Nephron progenitor cell (in vitro differentiated cells): ENCODE measurements at regions not wholly inside any gene's neighbourhood (a gene's known extent, or its start where the extent isn't known, plus 50 kb on each side); places are given as distances from the start of the nearest gene placed in this dataset.
"Not testable (repeated sequence)": the region's sequence is repeated elsewhere in the genome, so short reads cannot be mapped to it uniquely, and the experiment has no call there.

ENCODE experiments used
- DNase-seq: peaks from one replicate; pipeline ENCODE4 v3.0.0; 2021
- H3K27ac Mint-ChIP-seq: 2 replicates; pipeline ENCODE4 v1.8.0; 2021; ENCODE audit warnings: mild to moderate bottlenecking, moderate library complexity, mixed read lengths
- H3K27me3 Mint-ChIP-seq: 2 replicates; pipeline ENCODE4 v1.8.0; 2021; ENCODE audit warnings: mild to moderate bottlenecking, low read depth, mixed read lengths; ENCODE audit not compliant: poor library complexity
- H3K36me3 Mint-ChIP-seq: 2 replicates; pipeline ENCODE4 v1.8.0; 2021; ENCODE audit warnings: low read depth, mixed read lengths
- H3K4me1 Mint-ChIP-seq: 2 replicates; pipeline ENCODE4 v1.8.0; 2021; ENCODE audit warnings: mixed read lengths
- H3K4me3 Mint-ChIP-seq: 2 replicates; pipeline ENCODE4 v1.8.0; 2021; ENCODE audit warnings: mild to moderate bottlenecking, moderate library complexity, mixed read lengths
- H3K9me3 Mint-ChIP-seq: 2 replicates; pipeline ENCODE4 v1.8.0; 2021; ENCODE audit warnings: mild to moderate bottlenecking, moderate library complexity, mixed read lengths
- TF ChIP-seq, protein P1 (sequence below): fragments of 200-600 bp; sonication (generic); IDR thresholded peaks from 2 replicates; pipeline ENCODE4 v1.5.0; 2021; ENCODE audit warnings: antibody characterized with exemption

DNA sequence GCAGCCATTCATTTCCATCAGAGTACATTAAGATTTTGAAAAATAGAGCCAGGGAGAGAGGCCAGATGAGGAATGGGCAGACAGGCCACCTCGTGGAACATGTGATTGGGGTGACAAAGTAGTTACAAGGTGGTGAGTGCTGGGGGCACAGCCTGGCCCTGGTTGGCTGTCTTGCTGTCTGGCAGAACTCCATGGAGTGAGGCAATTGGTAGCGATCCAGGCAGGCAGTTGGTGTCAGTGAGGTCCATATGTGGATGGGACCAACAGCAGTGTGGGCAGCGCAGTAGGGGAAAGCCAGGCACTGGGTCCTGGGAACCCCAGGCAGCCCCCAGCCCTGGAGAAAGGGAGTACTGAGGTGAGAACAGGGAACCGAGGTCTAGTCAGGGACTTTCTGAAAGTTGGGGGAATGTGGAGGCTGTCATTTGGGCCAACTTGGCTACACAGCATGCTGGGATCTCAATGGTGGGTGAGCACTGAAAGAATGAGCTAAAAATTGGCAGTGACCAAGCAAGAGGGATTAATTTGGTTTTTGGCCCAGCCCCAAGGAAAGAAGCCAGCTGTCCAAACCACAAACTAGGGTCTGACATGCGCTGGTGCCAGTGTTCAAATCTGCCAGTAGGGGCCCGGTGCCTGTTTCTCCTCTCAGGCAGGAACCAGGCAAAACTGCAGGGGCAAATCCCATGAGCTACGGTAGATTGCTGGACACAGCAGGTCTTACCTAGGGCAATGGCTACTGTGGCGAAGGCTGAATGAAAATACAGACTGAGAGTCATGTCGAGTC, 61.4 kb upstream of the E2F3 start:
- Mint-ChIP-seq H3K9me3 (peaks cover 3% of the 10 kb centered on the region), H3K36me3 (no peaks in the 10 kb centered on the region), H3K4me1 (peaks cover 7% of the 10 kb centered on the region), H3K27ac (no peak overlapping the region), H3K4me3 (no peak overlapping the region), H3K27me3 (peaks cover 9% of the 10 kb centered on the region)
- DNase-seq = no peak
- TF ChIP-seq, protein P1, sequence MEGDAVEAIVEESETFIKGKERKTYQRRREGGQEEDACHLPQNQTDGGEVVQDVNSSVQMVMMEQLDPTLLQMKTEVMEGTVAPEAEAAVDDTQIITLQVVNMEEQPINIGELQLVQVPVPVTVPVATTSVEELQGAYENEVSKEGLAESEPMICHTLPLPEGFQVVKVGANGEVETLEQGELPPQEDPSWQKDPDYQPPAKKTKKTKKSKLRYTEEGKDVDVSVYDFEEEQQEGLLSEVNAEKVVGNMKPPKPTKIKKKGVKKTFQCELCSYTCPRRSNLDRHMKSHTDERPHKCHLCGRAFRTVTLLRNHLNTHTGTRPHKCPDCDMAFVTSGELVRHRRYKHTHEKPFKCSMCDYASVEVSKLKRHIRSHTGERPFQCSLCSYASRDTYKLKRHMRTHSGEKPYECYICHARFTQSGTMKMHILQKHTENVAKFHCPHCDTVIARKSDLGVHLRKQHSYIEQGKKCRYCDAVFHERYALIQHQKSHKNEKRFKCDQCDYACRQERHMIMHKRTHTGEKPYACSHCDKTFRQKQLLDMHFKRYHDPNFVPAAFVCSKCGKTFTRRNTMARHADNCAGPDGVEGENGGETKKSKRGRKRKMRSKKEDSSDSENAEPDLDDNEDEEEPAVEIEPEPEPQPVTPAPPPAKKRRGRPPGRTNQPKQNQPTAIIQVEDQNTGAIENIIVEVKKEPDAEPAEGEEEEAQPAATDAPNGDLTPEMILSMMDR = no peak

DNA sequence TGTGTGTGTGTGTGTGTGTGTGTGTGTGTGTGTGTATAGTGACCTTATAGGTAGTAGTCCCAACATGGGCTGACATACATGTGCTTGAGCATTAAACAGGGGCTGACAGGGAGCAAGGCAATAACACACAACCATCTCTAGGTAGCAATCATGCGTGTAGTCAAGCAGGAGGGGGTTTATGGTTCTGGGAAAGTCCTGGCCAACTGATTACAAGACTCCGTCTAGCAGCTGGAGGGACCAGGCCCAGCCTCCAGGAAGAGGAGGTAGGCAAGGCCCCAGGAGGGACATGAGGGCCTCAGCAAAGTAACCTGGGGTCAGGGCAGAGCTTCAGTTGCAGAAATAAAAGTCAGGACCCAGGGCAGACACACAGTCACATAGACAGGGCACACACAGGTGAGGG, 60.6 kb upstream of the E2F3 start:
- H3K4me1 Mint-ChIP-seq = peaks cover 5% of the 10 kb centered on the region
- TF ChIP-seq, protein P1 = no peak
- H3K36me3 Mint-ChIP-seq = no peaks in the 10 kb centered on the region
- peaks cover 9% of the 10 kb centered on the region for H3K27me3 Mint-ChIP-seq
- no peak overlapping the region for H3K4me3 Mint-ChIP-seq
- no peak overlapping the region for H3K27ac Mint-ChIP-seq
- peaks cover 3% of the 10 kb centered on the region for H3K9me3 Mint-ChIP-seq
- DNase-seq = no peak

DNA sequence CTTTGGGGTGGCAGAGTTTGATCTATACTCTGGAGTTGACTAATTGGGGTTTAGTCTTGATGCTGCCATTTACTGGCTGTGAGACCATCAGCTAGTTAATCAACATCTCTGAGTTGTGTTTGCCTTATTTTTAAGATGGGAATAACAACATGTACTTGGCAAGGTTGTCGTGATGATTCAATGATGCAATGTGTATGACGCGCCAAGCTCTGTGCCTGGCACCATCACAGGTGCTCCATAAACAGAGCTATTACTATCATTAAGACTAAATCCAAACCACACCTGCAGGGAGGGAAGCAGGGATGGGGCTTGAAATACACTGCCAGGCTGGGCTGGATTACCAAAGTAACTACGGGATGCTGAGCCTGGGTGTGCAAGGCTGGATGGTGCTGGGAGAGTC, 60.1 kb upstream of the E2F3 start:
- TF ChIP-seq, protein P1 = no peak
- H3K27ac Mint-ChIP-seq = no peak overlapping the region
- no peak for DNase-seq

GRCh38 chr6:20346948-20347347, 54.7 kb upstream of the E2F3 start:
- H3K36me3 Mint-ChIP-seq, H3K9me3 Mint-ChIP-seq, H3K27me3 Mint-ChIP-seq, DNase-seq, H3K4me3 Mint-ChIP-seq, H3K27ac Mint-ChIP-seq, H3K4me1 Mint-ChIP-seq: not testable (repeated sequence)

More for the DNA sequence above, 60.1 kb upstream of the E2F3 start:
- H3K27me3 Mint-ChIP-seq = peaks cover 9% of the 10 kb centered on the region
- H3K36me3 Mint-ChIP-seq = no peaks in the 10 kb centered on the region
- peaks cover 3% of the 10 kb centered on the region for H3K9me3 Mint-ChIP-seq
- no peak overlapping the region for H3K4me3 Mint-ChIP-seq
- peaks cover 5% of the 10 kb centered on the region for H3K4me1 Mint-ChIP-seq

GRCh38 chr6:20348041-20348440, 53.6 kb upstream of the E2F3 start:
- H3K36me3 Mint-ChIP-seq = no peaks in the 10 kb centered on the region
- DNase-seq = no peak
- peaks cover 7% of the 10 kb centered on the region for H3K9me3 Mint-ChIP-seq
- TF ChIP-seq, protein P1 = no peak
- no peak overlapping the region for H3K27ac Mint-ChIP-seq
- H3K27me3 Mint-ChIP-seq = peaks cover 9% of the 10 kb centered on the region
- no peaks in the 10 kb centered on the region for H3K4me1 Mint-ChIP-seq
- no peak overlapping the region for H3K4me3 Mint-ChIP-seq

GRCh38 chr6:20349225-20349624, 52.5 kb upstream of the E2F3 start:
- TF ChIP-seq, protein P1 = no peak
- Mint-ChIP-seq H3K27me3 (peaks cover 3% of the 10 kb centered on the region), H3K36me3 (no peaks in the 10 kb centered on the region), H3K27ac (no peak overlapping the region), H3K9me3 (peaks cover 18% of the 10 kb centered on the region), H3K4me1 (no peaks in the 10 kb centered on the region), H3K4me3 (no peak overlapping the region)
- no peak for DNase-seq
